GM23338 (cell line): ENCODE measurements at regions not wholly inside any gene's neighbourhood (a gene's known extent, or its start where the extent isn't known, plus 50 kb on each side); places are given as distances from the start of the nearest gene placed in this dataset.

ENCODE experiments used
- ATAC-seq: fragments of 200-7000 bp; cut with Tn5 transposase; 3 replicates; pipeline ENCODE4 v1.9.1; 2020
- DNase-seq: peaks from one replicate; pipeline ENCODE4 v3.0.0-alpha.2; 2015; ENCODE audit warnings: low spot score
- H2AFZ ChIP-seq: fragments of 200-600 bp; sonication (generic); 2 replicates; pipeline ENCODE4 v1.8.0; 2016; ENCODE audit warnings: antibody characterized with exemption, mild to moderate bottlenecking, moderate library complexity
- H3F3A ChIP-seq: fragments of 200-600 bp; sonication (generic); replicated peaks from 2 replicates; pipeline ENCODE4 v1.8.0; 2017; ENCODE audit warnings: antibody characterized with exemption, mixed run types, low read depth
- H3K27ac ChIP-seq: fragments of 200-600 bp; sonication (generic); 2 replicates; pipeline ENCODE4 v1.6.1; 2016; ENCODE audit warnings: low read depth
- H3K27me3 ChIP-seq: fragments of 200-600 bp; sonication (generic); 2 replicates; pipeline ENCODE4 v1.8.0; 2016; ENCODE audit warnings: mild to moderate bottlenecking, mixed run types, moderate library complexity; ENCODE audit not compliant: insufficient read depth
- H3K36me3 ChIP-seq: fragments of 200-600 bp; sonication (generic); 2 replicates; pipeline ENCODE4 v1.8.0; 2016; ENCODE audit warnings: mild to moderate bottlenecking; ENCODE audit not compliant: insufficient read depth
- H3K4me1 ChIP-seq: fragments of 200-600 bp; sonication (generic); 2 replicates; pipeline ENCODE4 v1.8.0; 2016; ENCODE audit warnings: mild to moderate bottlenecking, moderate library complexity; ENCODE audit not compliant: insufficient read depth
- H3K4me2 ChIP-seq: fragments of 200-600 bp; sonication (generic); 2 replicates; pipeline ENCODE4 v1.7.1; 2017; ENCODE audit warnings: mixed run types
- H3K4me3 ChIP-seq: fragments of 200-600 bp; sonication (generic); 2 replicates; pipeline ENCODE4 v1.6.1; 2016; ENCODE audit warnings: mixed run types
- H3K79me2 ChIP-seq: fragments of 200-600 bp; sonication (generic); replicated peaks from 2 replicates; pipeline ENCODE4 v1.8.0; 2017; ENCODE audit warnings: mild to moderate bottlenecking; ENCODE audit not compliant: insufficient read depth
- H3K9me2 ChIP-seq: fragments of 200-600 bp; sonication (generic); 2 replicates; pipeline ENCODE4 v1.8.0; 2017; ENCODE audit not compliant: insufficient read depth
- H4K20me1 ChIP-seq: fragments of 200-600 bp; sonication (generic); replicated peaks from 2 replicates; pipeline ENCODE4 v1.8.0; 2017; ENCODE audit warnings: mild to moderate bottlenecking; ENCODE audit not compliant: insufficient read depth
- H3K27ac Mint-ChIP-seq: 2 replicates; pipeline ENCODE4 v1.8.0; 2020; ENCODE audit warnings: inconsistent platforms, mild to moderate bottlenecking, moderate library complexity, mixed read lengths
- H3K27me3 Mint-ChIP-seq: 3 replicates; pipeline ENCODE4 v1.8.0; 2022; ENCODE audit warnings: low read depth, mild to moderate bottlenecking, moderate library complexity, mixed read lengths, inconsistent platforms; ENCODE audit not compliant: insufficient read depth, poor library complexity
- H3K36me3 Mint-ChIP-seq: 3 replicates; pipeline ENCODE4 v1.8.0; 2021; ENCODE audit warnings: low read depth, mild to moderate bottlenecking, inconsistent platforms, moderate library complexity, mixed read lengths
- H3K4me1 Mint-ChIP-seq: 3 replicates; pipeline ENCODE4 v1.8.0; 2020; ENCODE audit warnings: mild to moderate bottlenecking, inconsistent platforms, mixed read lengths
- H3K4me3 Mint-ChIP-seq: 3 replicates; pipeline ENCODE4 v1.8.0; 2021; ENCODE audit warnings: moderate library complexity, mild to moderate bottlenecking, inconsistent platforms, mixed read lengths
- H3K9me3 Mint-ChIP-seq: 3 replicates; pipeline ENCODE4 v1.8.0; 2020; ENCODE audit warnings: moderate library complexity, mild to moderate bottlenecking, inconsistent platforms, mixed read lengths
- CREB1 ChIP-seq: fragments of 250-450 bp; sonication (Bioruptor Pico); IDR thresholded peaks from 2 replicates; pipeline ENCODE4 v1.5.0; 2020; ENCODE audit warnings: low read depth, mild to moderate bottlenecking, moderate library complexity
- EZH2 ChIP-seq: fragments of 200-600 bp; sonication (generic); IDR thresholded peaks from one replicate; pipeline ENCODE4 v1.8.0; 2017; ENCODE audit warnings: antibody characterized with exemption, mild to moderate bottlenecking, low read depth; ENCODE audit not compliant: unreplicated experiment
- EZH2phosphoT487 ChIP-seq: fragments of 200-600 bp; sonication (generic); IDR thresholded peaks from one replicate; pipeline ENCODE4 v1.8.1; 2018; ENCODE audit warnings: antibody characterized with exemption; ENCODE audit not compliant: unreplicated experiment
- JUNB ChIP-seq: IDR thresholded peaks from one replicate; pipeline ENCODE4 v1.6.1; 2016; ENCODE audit warnings: antibody characterized with exemption; ENCODE audit not compliant: unreplicated experiment
- POLR2AphosphoS5 ChIP-seq: IDR thresholded peaks from 2 replicates; pipeline ENCODE4 v1.6.1; 2016; ENCODE audit warnings: antibody characterized with exemption, low read depth
- STAT1 ChIP-seq: IDR thresholded peaks from one replicate; pipeline ENCODE4 v1.6.1; 2016; ENCODE audit warnings: antibody characterized with exemption; ENCODE audit not compliant: unreplicated experiment
- TF ChIP-seq, protein P1 (sequence below): fragments of 250-450 bp; sonication (Bioruptor Pico); IDR thresholded peaks from 2 replicates; pipeline ENCODE4 v1.5.0; 2020; ENCODE audit warnings: mild to moderate bottlenecking, moderate library complexity
- TF ChIP-seq, protein P2 (sequence below): IDR thresholded peaks from 2 replicates; pipeline ENCODE4 v1.6.1; 2016; ENCODE audit warnings: antibody characterized with exemption
- TF ChIP-seq, protein P3 (sequence below): IDR thresholded peaks from one replicate; pipeline ENCODE4 v1.6.1; 2018; ENCODE audit warnings: antibody characterized with exemption; ENCODE audit not compliant: unreplicated experiment

DNA sequence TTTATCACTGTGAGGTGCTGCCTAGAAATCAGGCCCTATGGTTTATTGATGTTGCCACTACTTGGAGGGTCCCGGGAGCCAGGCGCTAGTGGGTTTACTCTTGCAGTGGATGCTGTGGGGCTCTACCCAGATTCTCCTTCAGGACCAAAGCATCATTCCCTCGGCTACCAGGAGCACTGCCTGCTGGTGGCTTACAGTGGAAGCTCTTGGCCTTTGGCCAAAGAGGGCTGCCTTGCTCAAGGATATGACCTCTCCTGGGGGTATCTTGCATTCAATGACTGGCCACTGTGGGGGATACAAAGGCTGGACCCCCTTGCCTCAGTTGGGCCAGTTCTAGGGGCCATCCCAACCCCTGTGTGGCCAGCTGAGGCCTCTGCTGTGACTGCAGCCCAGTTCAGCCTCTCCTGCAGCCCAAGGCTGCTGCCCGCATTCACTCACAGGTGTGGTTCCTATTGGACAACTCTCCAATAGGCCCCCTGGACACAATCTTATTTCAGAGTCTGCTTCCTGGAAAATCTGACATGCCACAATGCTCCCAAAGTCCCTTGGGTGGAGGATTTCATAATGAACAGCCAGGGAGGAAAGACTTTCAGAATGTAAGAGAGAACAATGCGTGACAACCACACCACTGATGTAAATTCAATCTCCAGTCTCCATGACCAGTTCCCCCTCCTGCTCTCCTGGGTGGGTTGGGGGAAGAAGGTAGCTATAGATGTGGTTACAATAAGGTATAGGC, 196.3 kb downstream of the SNX10 start:
- Histone ChIP-seq H3K4me2 (no peak overlapping the region), H3K27me3 (no peaks in the 10 kb centered on the region), H3K9me2 (no peaks in the 10 kb centered on the region), H3K4me3 (no peak overlapping the region), H4K20me1 (no peaks in the 10 kb centered on the region), H3K27ac (no peak overlapping the region), H3K4me1 (0 out of 2 replicates have a peak, but pooled peaks cover 4% of the 10 kb centered on the region), H3F3A (no peaks in the 10 kb centered on the region), H3K36me3 (no peaks in the 10 kb centered on the region), H2AFZ (no peak overlapping the region), H3K79me2 (no peaks in the 10 kb centered on the region)
- TF ChIP-seq, protein P1, sequence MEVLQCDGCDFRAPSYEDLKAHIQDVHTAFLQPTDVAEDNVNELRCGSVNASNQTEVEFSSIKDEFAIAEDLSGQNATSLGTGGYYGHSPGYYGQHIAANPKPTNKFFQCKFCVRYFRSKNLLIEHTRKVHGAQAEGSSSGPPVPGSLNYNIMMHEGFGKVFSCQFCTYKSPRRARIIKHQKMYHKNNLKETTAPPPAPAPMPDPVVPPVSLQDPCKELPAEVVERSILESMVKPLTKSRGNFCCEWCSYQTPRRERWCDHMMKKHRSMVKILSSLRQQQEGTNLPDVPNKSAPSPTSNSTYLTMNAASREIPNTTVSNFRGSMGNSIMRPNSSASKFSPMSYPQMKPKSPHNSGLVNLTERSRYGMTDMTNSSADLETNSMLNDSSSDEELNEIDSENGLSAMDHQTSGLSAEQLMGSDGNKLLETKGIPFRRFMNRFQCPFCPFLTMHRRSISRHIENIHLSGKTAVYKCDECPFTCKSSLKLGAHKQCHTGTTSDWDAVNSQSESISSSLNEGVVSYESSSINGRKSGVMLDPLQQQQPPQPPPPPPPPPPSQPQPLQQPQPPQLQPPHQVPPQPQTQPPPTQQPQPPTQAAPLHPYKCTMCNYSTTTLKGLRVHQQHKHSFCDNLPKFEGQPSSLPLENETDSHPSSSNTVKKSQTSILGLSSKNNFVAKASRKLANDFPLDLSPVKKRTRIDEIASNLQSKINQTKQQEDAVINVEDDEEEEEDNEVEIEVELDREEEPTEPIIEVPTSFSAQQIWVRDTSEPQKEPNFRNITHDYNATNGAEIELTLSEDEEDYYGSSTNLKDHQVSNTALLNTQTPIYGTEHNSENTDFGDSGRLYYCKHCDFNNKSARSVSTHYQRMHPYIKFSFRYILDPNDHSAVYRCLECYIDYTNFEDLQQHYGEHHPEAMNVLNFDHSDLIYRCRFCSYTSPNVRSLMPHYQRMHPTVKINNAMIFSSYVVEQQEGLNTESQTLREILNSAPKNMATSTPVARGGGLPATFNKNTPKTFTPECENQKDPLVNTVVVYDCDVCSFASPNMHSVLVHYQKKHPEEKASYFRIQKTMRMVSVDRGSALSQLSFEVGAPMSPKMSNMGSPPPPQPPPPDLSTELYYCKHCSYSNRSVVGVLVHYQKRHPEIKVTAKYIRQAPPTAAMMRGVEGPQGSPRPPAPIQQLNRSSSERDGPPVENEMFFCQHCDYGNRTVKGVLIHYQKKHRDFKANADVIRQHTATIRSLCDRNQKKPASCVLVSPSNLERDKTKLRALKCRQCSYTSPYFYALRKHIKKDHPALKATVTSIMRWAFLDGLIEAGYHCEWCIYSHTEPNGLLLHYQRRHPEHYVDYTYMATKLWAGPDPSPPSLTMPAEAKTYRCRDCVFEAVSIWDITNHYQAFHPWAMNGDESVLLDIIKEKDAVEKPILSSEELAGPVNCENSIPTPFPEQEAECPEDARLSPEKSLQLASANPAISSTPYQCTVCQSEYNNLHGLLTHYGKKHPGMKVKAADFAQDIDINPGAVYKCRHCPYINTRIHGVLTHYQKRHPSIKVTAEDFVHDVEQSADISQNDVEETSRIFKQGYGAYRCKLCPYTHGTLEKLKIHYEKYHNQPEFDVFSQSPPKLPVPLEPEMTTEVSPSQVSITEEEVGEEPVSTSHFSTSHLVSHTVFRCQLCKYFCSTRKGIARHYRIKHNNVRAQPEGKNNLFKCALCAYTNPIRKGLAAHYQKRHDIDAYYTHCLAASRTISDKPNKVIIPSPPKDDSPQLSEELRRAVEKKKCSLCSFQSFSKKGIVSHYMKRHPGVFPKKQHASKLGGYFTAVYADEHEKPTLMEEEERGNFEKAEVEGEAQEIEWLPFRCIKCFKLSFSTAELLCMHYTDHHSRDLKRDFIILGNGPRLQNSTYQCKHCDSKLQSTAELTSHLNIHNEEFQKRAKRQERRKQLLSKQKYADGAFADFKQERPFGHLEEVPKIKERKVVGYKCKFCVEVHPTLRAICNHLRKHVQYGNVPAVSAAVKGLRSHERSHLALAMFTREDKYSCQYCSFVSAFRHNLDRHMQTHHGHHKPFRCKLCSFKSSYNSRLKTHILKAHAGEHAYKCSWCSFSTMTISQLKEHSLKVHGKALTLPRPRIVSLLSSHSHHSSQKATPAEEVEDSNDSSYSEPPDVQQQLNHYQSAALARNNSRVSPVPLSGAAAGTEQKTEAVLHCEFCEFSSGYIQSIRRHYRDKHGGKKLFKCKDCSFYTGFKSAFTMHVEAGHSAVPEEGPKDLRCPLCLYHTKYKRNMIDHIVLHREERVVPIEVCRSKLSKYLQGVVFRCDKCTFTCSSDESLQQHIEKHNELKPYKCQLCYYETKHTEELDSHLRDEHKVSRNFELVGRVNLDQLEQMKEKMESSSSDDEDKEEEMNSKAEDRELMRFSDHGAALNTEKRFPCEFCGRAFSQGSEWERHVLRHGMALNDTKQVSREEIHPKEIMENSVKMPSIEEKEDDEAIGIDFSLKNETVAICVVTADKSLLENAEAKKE (CRISPR knock-in tag), result no peak
- no peak for TF ChIP-seq EZH2
- TF ChIP-seq POLR2AphosphoS5, result no peak
- TF ChIP-seq, protein P2, sequence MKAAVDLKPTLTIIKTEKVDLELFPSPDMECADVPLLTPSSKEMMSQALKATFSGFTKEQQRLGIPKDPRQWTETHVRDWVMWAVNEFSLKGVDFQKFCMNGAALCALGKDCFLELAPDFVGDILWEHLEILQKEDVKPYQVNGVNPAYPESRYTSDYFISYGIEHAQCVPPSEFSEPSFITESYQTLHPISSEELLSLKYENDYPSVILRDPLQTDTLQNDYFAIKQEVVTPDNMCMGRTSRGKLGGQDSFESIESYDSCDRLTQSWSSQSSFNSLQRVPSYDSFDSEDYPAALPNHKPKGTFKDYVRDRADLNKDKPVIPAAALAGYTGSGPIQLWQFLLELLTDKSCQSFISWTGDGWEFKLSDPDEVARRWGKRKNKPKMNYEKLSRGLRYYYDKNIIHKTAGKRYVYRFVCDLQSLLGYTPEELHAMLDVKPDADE, result no peak
- no peak for TF ChIP-seq CREB1 (CRISPR knock-in tag)
- TF ChIP-seq JUNB, result no peak
- no peak for TF ChIP-seq STAT1
- TF ChIP-seq, protein P3, sequence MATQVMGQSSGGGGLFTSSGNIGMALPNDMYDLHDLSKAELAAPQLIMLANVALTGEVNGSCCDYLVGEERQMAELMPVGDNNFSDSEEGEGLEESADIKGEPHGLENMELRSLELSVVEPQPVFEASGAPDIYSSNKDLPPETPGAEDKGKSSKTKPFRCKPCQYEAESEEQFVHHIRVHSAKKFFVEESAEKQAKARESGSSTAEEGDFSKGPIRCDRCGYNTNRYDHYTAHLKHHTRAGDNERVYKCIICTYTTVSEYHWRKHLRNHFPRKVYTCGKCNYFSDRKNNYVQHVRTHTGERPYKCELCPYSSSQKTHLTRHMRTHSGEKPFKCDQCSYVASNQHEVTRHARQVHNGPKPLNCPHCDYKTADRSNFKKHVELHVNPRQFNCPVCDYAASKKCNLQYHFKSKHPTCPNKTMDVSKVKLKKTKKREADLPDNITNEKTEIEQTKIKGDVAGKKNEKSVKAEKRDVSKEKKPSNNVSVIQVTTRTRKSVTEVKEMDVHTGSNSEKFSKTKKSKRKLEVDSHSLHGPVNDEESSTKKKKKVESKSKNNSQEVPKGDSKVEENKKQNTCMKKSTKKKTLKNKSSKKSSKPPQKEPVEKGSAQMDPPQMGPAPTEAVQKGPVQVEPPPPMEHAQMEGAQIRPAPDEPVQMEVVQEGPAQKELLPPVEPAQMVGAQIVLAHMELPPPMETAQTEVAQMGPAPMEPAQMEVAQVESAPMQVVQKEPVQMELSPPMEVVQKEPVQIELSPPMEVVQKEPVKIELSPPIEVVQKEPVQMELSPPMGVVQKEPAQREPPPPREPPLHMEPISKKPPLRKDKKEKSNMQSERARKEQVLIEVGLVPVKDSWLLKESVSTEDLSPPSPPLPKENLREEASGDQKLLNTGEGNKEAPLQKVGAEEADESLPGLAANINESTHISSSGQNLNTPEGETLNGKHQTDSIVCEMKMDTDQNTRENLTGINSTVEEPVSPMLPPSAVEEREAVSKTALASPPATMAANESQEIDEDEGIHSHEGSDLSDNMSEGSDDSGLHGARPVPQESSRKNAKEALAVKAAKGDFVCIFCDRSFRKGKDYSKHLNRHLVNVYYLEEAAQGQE, result no peak
- no peak for TF ChIP-seq EZH2phosphoT487
- Mint-ChIP-seq H3K36me3 (no peaks in the 10 kb centered on the region), H3K4me3 (no peak overlapping the region), H3K4me1 (peaks cover 8% of the 10 kb centered on the region; the same call in 2 of the 3 replicates), H3K9me3 (no peaks in the 10 kb centered on the region), H3K27me3 (no peaks in the 10 kb centered on the region), H3K27ac (no peak overlapping the region)
- ATAC-seq (no peak), DNase-seq (no peak)
